GM12878 (cell line): ENCODE measurements at regions not wholly inside any gene's neighbourhood (a gene's known extent, or its start where the extent isn't known, plus 50 kb on each side); places are given as distances from the start of the nearest gene placed in this dataset.

Source experiments
- ATAC-seq: fragments of 200-7000 bp; cut with Tn5 transposase; 3 replicates; pipeline ENCODE4 v1.9.1; 2020; ENCODE audit warnings: mild to moderate bottlenecking, moderate library complexity
- BruUV-seq: library from RNA; stranded (reverse); fragments of 400-500 nt; replicated peaks from 2 replicates; lab custom pipeline; 2021; lab: Mats Ljungman, UMichigan
- CTCF ChIA-PET: fragments of 300-600 bp; sonication (Branson Sonifier 250); formaldehyde crosslinking; extraction: SDS; loops from one replicate; lab custom pipeline; 2021; ENCODE audit warnings: inconsistent platforms; lab: Yijun Ruan, JAX
- POLR2A ChIA-PET: fragments of 350-600 bp; formaldehyde crosslinking; extraction: SDS; loops from one replicate; lab custom pipeline; 2021; ENCODE audit warnings: inconsistent platforms; lab: Charles Lee
- RAD21 ChIA-PET: fragments of 300-600 bp; sonication (Branson Sonifier 250); formaldehyde crosslinking; loops from one replicate; lab custom pipeline; 2023; ENCODE audit warnings: antibody characterized with exemption; ENCODE audit not compliant: unreplicated experiment; lab: Charles Lee
- SMC1A ChIA-PET: fragments of 300-600 bp; sonication (Branson Sonifier 250); formaldehyde crosslinking; loops from one replicate; lab custom pipeline; 2023; ENCODE audit not compliant: unreplicated experiment, uncharacterized antibody; lab: Charles Lee
- DNase-seq: peaks from one replicate; pipeline ENCODE4 v3.0.0-alpha.2; 2011; ENCODE audit warnings: low read depth, low spot score
- FAIRE-seq: peaks from 3 replicates; lab custom pipeline; 2011; peaks lifted over from hg19 to GRCh38; lab: Jason Lieb, UNC
- H2AFZ ChIP-seq: 2 replicates; pipeline ENCODE4 v1.6.0; 2011; ENCODE audit warnings: low read depth, low read length, control low read depth; ENCODE audit not compliant: control insufficient read depth
- H3K27ac ChIP-seq: 2 replicates; pipeline ENCODE4 v1.5.1; 2011; ENCODE audit warnings: control low read depth; ENCODE audit not compliant: control insufficient read depth, insufficient read depth
- H3K27me3 ChIP-seq, 2 experiments: replicated peaks in 1 of 2; 2 replicates each; pipeline versions ENCODE4 v1.6.0 to v1.6.1; 2011; ENCODE audit warnings: low read length in 1 of 2; ENCODE audit not compliant: control insufficient read depth in 2 of 2, insufficient read depth in 2 of 2
- H3K36me3 ChIP-seq, 2 experiments: 2 replicates each; pipeline ENCODE4 v1.5.1; 2011; ENCODE audit warnings: low read length in 1 of 2; ENCODE audit not compliant: control insufficient read depth in 2 of 2, insufficient read depth in 2 of 2
- H3K4me1 ChIP-seq: 2 replicates; pipeline ENCODE4 v1.6.1; 2011; ENCODE audit warnings: mild to moderate bottlenecking, low read length, moderate library complexity, mixed read lengths; ENCODE audit not compliant: control insufficient read depth, insufficient read depth
- H3K4me2 ChIP-seq: 2 replicates; pipeline ENCODE4 v1.6.0; 2011; ENCODE audit warnings: control low read depth; ENCODE audit not compliant: control insufficient read depth, insufficient read depth
- H3K4me3 ChIP-seq: fragments of 200-600 bp; sonication (generic); 2 replicates; pipeline ENCODE4 v1.5.1; 2016
- H3K79me2 ChIP-seq: 2 replicates; pipeline ENCODE4 v1.6.0; 2011; ENCODE audit warnings: low read length; ENCODE audit not compliant: control insufficient read depth, insufficient read depth
- H3K9ac ChIP-seq: 2 replicates; pipeline ENCODE4 v1.8.0; 2011; ENCODE audit warnings: low read length, control low read depth, mixed read lengths; ENCODE audit not compliant: control insufficient read depth, insufficient read depth
- H3K9me3 ChIP-seq: replicated peaks from 3 replicates; pipeline ENCODE4 v1.5.1; 2011; ENCODE audit warnings: mild to moderate bottlenecking, low read length; ENCODE audit not compliant: control insufficient read depth, insufficient read depth
- H4K20me1 ChIP-seq: 2 replicates; pipeline ENCODE4 v1.6.0; 2011; ENCODE audit not compliant: control insufficient read depth, insufficient read depth
- CBX3 ChIP-seq: fragments of 200-600 bp; sonication (generic); IDR thresholded peaks from 2 replicates; pipeline ENCODE4 v1.6.1; 2016; ENCODE audit warnings: low read depth, borderline replicate concordance
- EZH2 ChIP-seq: IDR thresholded peaks from 2 replicates; pipeline ENCODE4 v1.6.1; 2012; ENCODE audit warnings: low read depth, mild to moderate bottlenecking, control low read depth, inconsistent platforms, low read length, borderline replicate concordance; ENCODE audit not compliant: control insufficient read depth
- JUND ChIP-seq: IDR thresholded peaks from 2 replicates; pipeline ENCODE4 v1.6.1; 2012; ENCODE audit warnings: low read depth, mild to moderate bottlenecking, low read length, improper control_type of control experiment, moderate library complexity
- MEF2B ChIP-seq: fragments of 450-650 bp; IDR thresholded peaks from 2 replicates; pipeline ENCODE4 v1.6.1; 2018; ENCODE audit warnings: mild to moderate bottlenecking, moderate library complexity; ENCODE audit not compliant: partially characterized antibody, poor library complexity, severe bottlenecking
- POU2F2 ChIP-seq: IDR thresholded peaks from 3 replicates; pipeline ENCODE4 v1.6.1; 2011; ENCODE audit warnings: low read depth, mild to moderate bottlenecking, low read length, borderline replicate concordance
- RBBP5 ChIP-seq: fragments of 200-600 bp; sonication (generic); conservative IDR thresholded peaks from 2 replicates; pipeline ENCODE4 v1.6.1; 2016
- RFX5 ChIP-seq: IDR thresholded peaks from 2 replicates; pipeline ENCODE4 v1.6.1; 2011; ENCODE audit warnings: low read depth, low read length, improper control_type of control experiment
- TAF1 ChIP-seq: IDR thresholded peaks from 2 replicates; pipeline ENCODE4 v1.6.1; 2011; ENCODE audit warnings: mild to moderate bottlenecking, low read depth, low read length, borderline replicate concordance
- TCF12 ChIP-seq: IDR thresholded peaks from 2 replicates; pipeline ENCODE4 v1.6.1; 2011; ENCODE audit warnings: low read depth, mild to moderate bottlenecking, low read length
- TCF7 ChIP-seq: IDR thresholded peaks from 2 replicates; pipeline ENCODE4 v1.6.1; 2014; ENCODE audit warnings: antibody characterized with exemption, borderline replicate concordance
- ZNF384 ChIP-seq: IDR thresholded peaks from 2 replicates; pipeline ENCODE4 v1.6.1; 2012; ENCODE audit warnings: low read depth, mild to moderate bottlenecking, low read length, improper control_type of control experiment, borderline replicate concordance
- ZNF687 ChIP-seq: fragments of 450-650 bp; IDR thresholded peaks from 2 replicates; pipeline ENCODE4 v1.6.1; 2017; ENCODE audit warnings: mild to moderate bottlenecking, moderate library complexity
- WGBS: methylation state at CpG from one replicate; pipeline ENCODE4 v1.1.6; 2016; ENCODE audit warnings: low lambda C conversion rate; ENCODE audit not compliant: insufficient replicate concordance, insufficient coverage; ENCODE audit errors: missing lambda C conversion rate; 5-methylcytosine and 5-hydroxymethylcytosine counted together
- in situ Hi-C: fragments of 300-500 bp; cut with MboI; formaldehyde crosslinking; loops from 9 replicates; pipeline ENCODE4 v1.14.3; 2018; ENCODE audit warnings: mixed read lengths
- intact Hi-C: fragments of 100-400 bp; cut with micrococcal nuclease; formaldehyde crosslinking; loops from one replicate; pipeline ENCODE4 v1.14.2; 2022; ENCODE audit not compliant: unreplicated experiment

GRCh38 chr6:164011321-164011720 lies 596.8 kb downstream of the QKI start (continued):
- no peak for TF ChIP-seq ZNF687
- no peak for TF ChIP-seq CBX3
- no peak for TF ChIP-seq TAF1
- no peak for TF ChIP-seq POU2F2

- no peak for FAIRE-seq
- TF ChIP-seq TCF7 (no peak), RBBP5 (no peak), RFX5 (no peak), EZH2 (no peak), JUND (no peak), ZNF384 (no peak), TCF12 (no peak), MEF2B (no peak)
These were observed 596.1 kb downstream of the QKI start for GRCh38 chr6:164010441-164011103.

More at GRCh38 chr6:164010441-164011103, 596.1 kb downstream of the QKI start:
- DNase-seq (no peak), ATAC-seq (no peak)
- H3K27me3 ChIP-seq = no peaks in the 10 kb centered on the region
- SMC1A ChIA-PET = no interaction called here
- in situ Hi-C loops = no loop called here
- H4K20me1 ChIP-seq = no peaks in the 10 kb centered on the region
- H2AFZ ChIP-seq = no peak overlapping the region
- H3K4me3 ChIP-seq = no peak overlapping the region
- BruUV-seq = no TSS peak
- no peaks in the 10 kb centered on the region for H3K79me2 ChIP-seq
- POLR2A ChIA-PET = no interaction called here
- no peaks in the 10 kb centered on the region for H3K9me3 ChIP-seq
- RAD21 ChIA-PET = no interaction called here
- intact Hi-C loops = no loop called here
- 24% methylated on average over 6 of the region's 6 CpGs for WGBS
- CTCF ChIA-PET = no interaction called here
- no peak overlapping the region for H3K27ac ChIP-seq
- no peaks in the 10 kb centered on the region for H3K36me3 ChIP-seq
- no peaks in the 10 kb centered on the region for H3K4me1 ChIP-seq
- no peak overlapping the region for H3K9ac ChIP-seq
- no peak overlapping the region for H3K4me2 ChIP-seq
